Breast epithelium (tissue), 4 donors: ENCODE measurements at regions not wholly inside any gene's neighbourhood (a gene's known extent, or its start where the extent isn't known, plus 50 kb on each side); places are given as distances from the start of the nearest gene placed in this dataset.

Experiments used
- DNase-seq, 2 donors: peaks; one replicate each; pipeline ENCODE4 v3.0.0-alpha.2; 2019; ENCODE audit warnings: low spot score in 2 of 2
- H3K27ac ChIP-seq, 2 donors: fragments of 200-600 bp; sonication (generic) in 1 of 2; one replicate each; pipeline ENCODE4 v1.5.1; 2016 to 2019; ENCODE audit warnings: mild to moderate bottlenecking in 1 of 2
- H3K27me3 ChIP-seq, 2 donors: fragments of 200-600 bp; sonication (generic) in 1 of 2; one replicate each; pipeline versions ENCODE4 v1.5.1 to v1.6.0; 2017 to 2019; ENCODE audit warnings: control low read depth in 1 of 2, mild to moderate bottlenecking in 1 of 2
- H3K36me3 ChIP-seq: fragments of 200-600 bp; one replicate; pipeline ENCODE4 v1.5.1; 2019
- H3K4me1 ChIP-seq, 2 donors: fragments of 200-600 bp; sonication (generic); one replicate each; pipeline ENCODE4 v1.5.1; 2016 to 2019; ENCODE audit warnings: control low read depth in 1 of 2
- H3K4me3 ChIP-seq, 3 donors: fragments of 200-600 bp; sonication (generic); 1 replicate in 2 of 3; 2 replicates in 1 of 3; pipeline ENCODE4 v1.5.1; 2016 to 2019; ENCODE audit warnings: mild to moderate bottlenecking in 3 of 3, moderate library complexity in 2 of 3
- H3K9me3 ChIP-seq, 2 donors: fragments of 200-600 bp; sonication (generic) in 1 of 2; one replicate each; pipeline ENCODE4 v1.5.1; 2016 to 2019; ENCODE audit warnings: control low read depth in 1 of 2
- CTCF ChIP-seq, 3 donors: fragments of 450-650 bp; IDR thresholded peaks; one replicate each; pipeline ENCODE4 v1.5.1; 2016 to 2017; ENCODE audit warnings: antibody characterized with exemption in 3 of 3, mild to moderate bottlenecking in 3 of 3, moderate library complexity in 3 of 3
- POLR2A ChIP-seq: fragments of 450-650 bp; IDR thresholded peaks from one replicate; pipeline ENCODE4 v1.6.1; 2016; ENCODE audit warnings: antibody characterized with exemption, mild to moderate bottlenecking, moderate library complexity
- POLR2AphosphoS5 ChIP-seq, 3 donors: sonication (generic); formaldehyde crosslinking; IDR thresholded peaks; one replicate each; pipeline ENCODE4 v1.6.1; 2017; ENCODE audit warnings: antibody characterized with exemption in 3 of 3
- intact Hi-C: fragments of 100-400 bp; cut with DNase I; formaldehyde crosslinking; loops from one replicate; pipeline ENCODE4 v1.15.1; 2023; ENCODE audit warnings: low total_unique reads

GRCh38 chr16:73746554-73746953 is 550.1 kb upstream of the PSMD7 start:
- Histone ChIP-seq H3K27me3 (peaks cover 0 to 10% of the 10 kb centered on the region in 2 donors), H3K36me3 (no peaks in the 10 kb centered on the region), H3K4me3 (no peak overlapping the region), H3K4me1 (no peaks in the 10 kb centered on the region), H3K9me3 (no peaks in the 10 kb centered on the region), H3K27ac (no peak overlapping the region)
- TF ChIP-seq CTCF (IDR thresholded peaks at IDR 0.05) (no peak), POLR2AphosphoS5 (IDR thresholded peaks at IDR 0.05) (no peak), POLR2A (no peak)
- intact Hi-C loops: no loop called here
- no peak for DNase-seq

- Histone ChIP-seq H3K9me3 (peaks cover 0 to 16% of the 10 kb centered on the region in 2 donors), H3K27me3 (peaks cover 0 to 15% of the 10 kb centered on the region in 2 donors), H3K36me3 (no peaks in the 10 kb centered on the region), H3K4me3 (no peak overlapping the region), H3K27ac (no peak overlapping the region), H3K4me1 (no peaks in the 10 kb centered on the region)
- TF ChIP-seq POLR2AphosphoS5 (IDR thresholded peaks at IDR 0.05): no peak
- no peak for TF ChIP-seq CTCF (IDR thresholded peaks at IDR 0.05)
- no peak for TF ChIP-seq POLR2A
- intact Hi-C loops: no loop called here
- DNase-seq: no peak
These were observed 552.7 kb upstream of the PSMD7 start for GRCh38 chr16:73743665-73744496.

DNA sequence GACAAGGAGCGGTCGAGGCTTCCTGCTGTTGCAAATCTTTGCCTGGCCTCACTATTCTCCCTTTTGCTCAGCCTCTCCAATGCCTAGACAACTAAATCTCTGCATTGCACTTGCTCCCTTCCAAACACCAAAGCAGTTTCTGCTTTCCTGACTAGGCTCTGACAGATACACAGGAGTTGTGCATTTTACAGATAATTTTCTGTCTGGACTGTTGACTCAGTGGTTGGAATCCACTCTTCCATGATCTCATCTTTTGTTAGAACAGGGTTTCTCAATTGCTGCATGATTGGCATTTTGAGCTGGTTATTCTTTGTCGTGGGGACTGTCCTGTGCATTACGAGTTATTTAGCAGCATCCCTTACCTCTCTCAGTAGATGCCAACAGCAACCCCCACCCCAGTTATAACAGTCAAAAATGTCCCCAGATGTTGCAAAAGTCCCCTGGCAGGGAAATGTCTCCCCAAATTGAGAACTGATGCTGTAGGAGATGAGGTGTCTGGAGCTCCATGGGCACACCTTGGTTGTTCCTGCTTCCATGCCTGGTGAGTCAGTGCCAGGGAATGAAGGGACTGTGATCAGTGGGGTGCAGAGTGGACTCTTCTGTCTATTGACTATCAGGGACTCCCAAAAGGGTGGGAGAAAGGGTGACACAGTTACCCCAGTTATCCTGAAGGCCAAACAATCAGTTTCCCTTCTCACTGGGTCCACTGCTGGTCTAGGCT is 557.4 kb upstream of the PSMD7 start:
- no peak overlapping the region for H3K27ac ChIP-seq
- no peaks in the 10 kb centered on the region for H3K36me3 ChIP-seq
- no peak overlapping the region for H3K4me3 ChIP-seq
- peaks cover 0 to 24% of the 10 kb centered on the region in 2 donors for H3K27me3 ChIP-seq
- intact Hi-C loops: no loop called here
- TF ChIP-seq CTCF (IDR thresholded peaks at IDR 0.05): no peak
- TF ChIP-seq POLR2A: no peak
- TF ChIP-seq POLR2AphosphoS5 (IDR thresholded peaks at IDR 0.05): no peak
- H3K4me1 ChIP-seq: no peaks in the 10 kb centered on the region
- H3K9me3 ChIP-seq: peaks cover 0 to 16% of the 10 kb centered on the region in 2 donors
- no peak for DNase-seq

- DNase-seq: no peak
- no peaks in the 10 kb centered on the region for H3K36me3 ChIP-seq
- no peak overlapping the region for H3K4me3 ChIP-seq
- no peaks in the 10 kb centered on the region for H3K4me1 ChIP-seq
- H3K27ac ChIP-seq: no peak overlapping the region
- H3K9me3 ChIP-seq: peaks cover 0 to 20% of the 10 kb centered on the region in 2 donors
- intact Hi-C loops: no loop called here
- TF ChIP-seq CTCF (IDR thresholded peaks at IDR 0.05) (no peak), POLR2A (no peak), POLR2AphosphoS5 (IDR thresholded peaks at IDR 0.05) (no peak)
- H3K27me3 ChIP-seq: peaks cover 0 to 20% of the 10 kb centered on the region in 2 donors
These were observed 558.3 kb upstream of the PSMD7 start for GRCh38 chr16:73738266-73738665.

DNA sequence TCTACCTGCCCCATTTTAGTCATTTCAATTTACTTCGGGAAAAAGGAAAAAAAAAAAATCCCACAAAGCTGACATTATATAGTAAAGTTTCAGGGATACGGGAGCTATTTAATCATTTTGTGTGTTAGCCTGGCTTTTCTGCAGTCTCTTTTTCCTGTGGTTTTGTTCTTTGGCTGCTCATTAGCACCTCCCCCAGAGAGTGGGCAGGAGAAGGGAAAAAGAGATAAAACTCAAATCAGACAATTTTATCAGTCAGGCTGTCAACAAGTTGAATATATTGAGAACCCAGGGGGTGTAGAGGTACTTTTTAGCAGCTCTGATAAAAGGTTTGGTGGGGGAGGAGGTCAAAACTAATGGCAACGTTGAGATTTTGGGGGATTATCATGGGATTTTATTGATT is 559.0 kb upstream of the PSMD7 start:
- Histone ChIP-seq H3K4me1 (no peaks in the 10 kb centered on the region), H3K4me3 (no peak overlapping the region), H3K27ac (no peak overlapping the region), H3K9me3 (peaks cover 0 to 24% of the 10 kb centered on the region in 2 donors), H3K27me3 (peaks cover 0 to 20% of the 10 kb centered on the region in 2 donors), H3K36me3 (no peaks in the 10 kb centered on the region)
- intact Hi-C loops: no loop called here
- TF ChIP-seq POLR2AphosphoS5 (IDR thresholded peaks at IDR 0.05) (no peak), CTCF (IDR thresholded peaks at IDR 0.05) (no peak), POLR2A (no peak)
- no peak for DNase-seq
